Putamen (tissue), 1 donor: ENCODE measurements at regions not wholly inside any gene's neighbourhood (a gene's known extent, or its start where the extent isn't known, plus 50 kb on each side); places are given as distances from the start of the nearest gene placed in this dataset.
A peak's percentile ranks its signal among the peaks of the same experiment; 100 is the strongest.

Experiments
- DNase-seq: peaks from one replicate; pipeline ENCODE4 v3.0.0-alpha.2; 2016; ENCODE audit warnings: low spot score

- no peak for DNase-seq
Observed at GRCh38 chr10:28783087-28783486, 105.8 kb downstream of the BAMBI start.

GRCh38 chr10:28785018-28785417 is 107.7 kb downstream of the BAMBI start:
- no peak for DNase-seq

DNA sequence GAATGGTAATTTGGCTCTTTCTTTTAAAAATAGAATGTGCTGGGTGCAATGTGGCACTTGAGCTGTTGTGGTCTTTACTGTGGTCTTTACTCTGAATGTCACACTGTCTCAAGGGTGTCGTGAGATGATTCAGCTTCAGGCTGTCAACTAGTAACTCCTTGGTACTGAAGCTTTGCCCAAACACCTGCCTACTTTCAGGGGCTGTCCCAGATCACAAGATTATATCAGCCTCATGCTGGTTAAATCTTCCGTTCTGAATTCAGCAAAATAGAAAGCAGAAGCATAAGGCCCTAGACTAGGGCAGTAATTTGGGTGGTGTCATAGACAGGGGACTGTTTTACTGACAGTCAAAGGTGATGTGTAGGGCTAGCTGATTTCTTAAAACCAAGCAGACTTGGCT is 110.9 kb downstream of the BAMBI start:
- no peak for DNase-seq

DNA sequence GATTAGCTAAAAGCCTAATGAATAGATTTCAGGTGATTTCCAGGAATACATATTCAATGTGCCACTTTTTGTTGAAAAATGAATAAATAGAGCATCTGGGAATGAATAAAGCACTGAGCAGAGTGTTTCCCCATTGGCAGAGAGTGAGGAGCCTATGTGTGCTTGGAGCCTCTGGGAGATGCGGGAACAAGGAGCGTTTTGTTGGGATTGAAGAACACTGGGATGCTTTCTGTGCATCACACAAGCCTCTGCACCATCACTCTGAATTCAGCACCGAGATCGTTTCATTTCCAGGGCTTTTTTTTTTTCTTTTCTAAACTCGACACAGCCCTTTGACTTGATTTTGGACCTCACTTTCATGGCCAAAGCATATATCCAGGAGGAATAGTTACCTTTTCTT is 111.4 kb downstream of the BAMBI start:
- DNase-seq: peak; percentile 92

DNA sequence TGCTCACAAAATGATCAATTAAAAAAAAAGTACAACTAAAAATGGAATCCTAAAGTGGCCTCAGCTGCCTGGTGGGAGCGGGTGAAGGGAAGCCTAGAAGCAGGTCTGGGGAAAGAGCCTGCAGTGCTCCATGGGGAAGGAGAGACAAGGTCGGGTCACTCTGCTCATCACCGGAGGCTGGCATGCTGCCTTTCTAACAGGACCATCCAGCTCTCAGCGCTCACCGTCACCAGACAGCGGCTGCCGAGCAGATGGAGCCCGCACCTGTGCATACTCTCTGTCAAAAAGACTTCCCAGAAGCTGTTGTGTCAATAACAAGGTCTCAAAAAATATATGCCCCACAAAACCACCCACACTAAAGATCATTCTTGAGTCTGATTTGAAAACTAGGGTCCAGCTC is 112.8 kb downstream of the BAMBI start:
- DNase-seq: no peak

DNA sequence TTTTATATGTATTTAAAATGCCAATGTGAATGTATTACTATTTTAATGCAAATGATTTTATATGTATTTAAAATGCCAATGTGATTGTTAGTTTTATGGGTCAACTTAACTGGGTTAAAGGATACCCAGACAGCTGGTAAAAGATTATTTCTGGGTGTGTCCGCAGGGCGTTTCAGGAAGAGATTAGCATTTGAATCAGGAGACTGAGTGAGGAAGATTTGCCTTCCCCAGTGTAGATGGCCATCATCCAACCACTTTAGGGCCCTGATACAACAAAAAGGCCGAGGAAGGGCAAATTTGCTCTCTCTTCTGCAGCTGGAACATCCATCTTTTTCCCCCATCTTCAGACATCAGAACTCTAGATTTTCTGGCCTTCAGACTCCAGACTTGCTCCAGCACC is 116.2 kb downstream of the BAMBI start:
- DNase-seq: no peak

GRCh38 chr10:28794986-28795385 is 117.7 kb downstream of the BAMBI start:
- DNase-seq: no peak

DNA sequence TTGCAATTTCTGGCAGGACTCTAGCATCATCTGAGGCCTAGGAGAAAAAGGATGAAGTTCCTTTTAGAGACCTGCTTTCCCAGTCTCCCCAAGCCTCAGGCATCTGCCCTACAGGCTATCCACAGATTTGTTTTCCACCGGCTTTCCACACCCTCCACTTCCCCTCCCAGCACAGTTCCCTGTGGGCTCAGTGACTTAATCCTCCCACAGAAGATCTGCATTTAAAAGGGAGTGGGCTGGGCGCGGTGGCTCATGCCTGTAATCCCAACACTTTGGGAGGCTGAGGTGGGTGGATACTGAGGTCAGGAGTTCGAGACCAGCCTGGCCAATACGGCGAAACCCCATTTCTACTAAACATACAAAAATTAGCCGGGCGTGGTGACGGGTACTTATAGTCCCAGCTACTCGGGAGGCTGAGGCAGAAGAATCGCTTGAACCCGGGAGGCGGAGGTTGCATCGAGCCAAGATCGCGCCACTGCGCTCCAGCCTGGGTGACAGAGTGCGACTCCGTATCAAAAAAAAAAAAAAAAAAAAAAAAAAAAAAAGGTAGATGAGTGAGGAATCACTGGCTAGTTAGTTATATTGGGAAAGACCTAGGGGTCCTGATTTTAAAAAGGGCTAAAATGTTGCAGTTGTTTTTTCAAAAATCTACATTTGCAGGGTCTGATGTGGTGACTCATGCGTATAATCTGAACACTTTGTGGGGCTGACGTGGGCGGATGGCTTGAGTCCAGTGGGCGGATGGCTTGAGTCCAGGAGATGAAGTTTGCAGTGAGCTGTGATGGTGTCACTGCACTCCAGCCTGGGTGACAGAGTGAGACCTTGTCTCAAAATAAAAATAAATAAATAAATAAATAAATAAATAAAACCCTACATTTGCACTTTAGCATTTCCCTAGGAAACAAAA is 119.5 kb downstream of the BAMBI start:
- DNase-seq: no peak

GRCh38 chr10:28797904-28798371 is 120.6 kb downstream of the BAMBI start:
- no peak for DNase-seq

GRCh38 chr10:28798428-28798955 is 121.2 kb downstream of the BAMBI start:
- DNase-seq: no peak

- DNase-seq: no peak
Observed at GRCh38 chr10:28798964-28799363, 121.6 kb downstream of the BAMBI start.

- DNase-seq: no peak
Observed at GRCh38 chr10:28800144-28800543, 122.8 kb downstream of the BAMBI start.

GRCh38 chr10:28801247-28801646 is 123.9 kb downstream of the BAMBI start:
- DNase-seq: no peak

GRCh38 chr10:28801869-28802268 is 124.5 kb downstream of the BAMBI start:
- DNase-seq: no peak

DNA sequence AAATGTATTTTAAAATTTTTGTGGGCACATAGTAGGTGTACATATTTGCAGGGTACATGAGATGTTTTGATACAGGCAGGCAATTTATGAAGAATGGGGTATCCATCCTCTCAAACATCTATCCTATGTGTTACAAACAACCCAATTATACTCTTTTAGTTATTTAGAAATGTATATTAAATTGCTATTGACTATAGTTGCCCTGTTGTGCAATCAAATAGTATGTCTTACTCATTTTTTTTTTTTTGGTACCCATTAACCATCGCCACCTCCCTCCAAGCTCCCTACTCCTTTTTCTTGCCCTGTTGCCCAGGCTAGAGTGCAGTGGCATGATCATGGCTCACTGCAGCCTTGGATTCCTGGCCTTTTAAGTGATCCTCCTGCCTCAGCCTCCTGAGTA is 128.1 kb downstream of the BAMBI start:
- DNase-seq: no peak

GRCh38 chr10:28806488-28806941 is 129.2 kb downstream of the BAMBI start:
- DNase-seq: no peak

DNA sequence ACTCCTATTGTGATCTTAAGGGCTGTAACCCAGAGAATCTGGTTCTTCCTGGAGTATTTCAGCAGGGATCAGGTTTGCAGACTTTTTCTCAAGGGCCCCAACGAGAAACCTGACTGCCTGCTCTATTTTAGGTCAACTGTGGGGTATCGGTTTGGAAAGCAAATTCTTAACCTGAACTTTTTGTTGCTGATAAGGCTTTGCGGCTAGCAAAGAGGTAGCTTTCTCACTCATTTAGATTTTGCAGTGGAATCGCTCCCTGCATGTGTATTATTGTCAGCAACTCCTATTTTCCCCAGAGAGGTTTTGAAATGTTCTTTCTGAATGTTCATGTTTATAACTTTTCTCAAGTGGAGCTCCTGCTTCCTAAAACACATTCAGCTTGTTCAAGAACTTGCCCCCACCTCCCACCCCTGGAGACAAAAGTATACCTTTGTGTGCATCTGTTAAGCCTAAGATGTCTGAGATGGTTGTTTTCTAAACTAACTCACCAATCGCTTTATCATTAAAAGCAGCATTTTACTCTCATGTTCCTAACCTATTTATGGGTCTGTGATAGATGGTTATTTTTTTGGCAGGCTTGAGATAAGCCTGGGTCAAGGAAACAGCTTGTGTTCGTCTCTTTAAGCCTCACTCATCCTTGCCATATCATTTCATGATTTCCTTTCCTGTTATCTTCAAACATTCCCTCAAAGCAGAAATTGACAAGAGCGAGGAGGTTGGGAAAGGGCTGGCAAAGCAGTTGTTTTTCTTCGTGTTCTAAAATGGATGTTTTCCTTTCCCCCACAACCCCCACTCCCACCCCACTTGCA is 129.8 kb downstream of the BAMBI start:
- DNase-seq: no peak

GRCh38 chr10:28807760-28808613 is 130.7 kb downstream of the BAMBI start:
- DNase-seq: no peak

DNA sequence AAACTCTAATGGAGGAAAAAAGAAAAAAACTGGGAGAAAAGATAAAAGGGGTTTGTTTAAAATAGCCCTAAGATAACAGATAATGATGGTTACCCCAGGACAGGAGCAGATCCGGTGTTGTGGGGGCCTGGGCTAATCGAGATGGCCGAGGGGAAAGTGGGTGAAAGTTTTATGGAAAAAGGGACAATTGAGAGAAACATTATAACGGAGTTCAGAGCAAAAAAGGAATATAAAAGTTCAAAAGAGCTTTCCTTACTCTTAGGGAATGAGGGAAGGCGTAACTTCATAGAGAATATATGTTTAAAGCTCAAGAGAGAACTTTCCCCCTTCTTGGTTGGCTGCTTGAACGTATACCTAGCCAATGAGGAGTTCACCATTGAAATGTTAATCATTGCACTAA is 131.4 kb downstream of the BAMBI start:
- DNase-seq: no peak

DNA sequence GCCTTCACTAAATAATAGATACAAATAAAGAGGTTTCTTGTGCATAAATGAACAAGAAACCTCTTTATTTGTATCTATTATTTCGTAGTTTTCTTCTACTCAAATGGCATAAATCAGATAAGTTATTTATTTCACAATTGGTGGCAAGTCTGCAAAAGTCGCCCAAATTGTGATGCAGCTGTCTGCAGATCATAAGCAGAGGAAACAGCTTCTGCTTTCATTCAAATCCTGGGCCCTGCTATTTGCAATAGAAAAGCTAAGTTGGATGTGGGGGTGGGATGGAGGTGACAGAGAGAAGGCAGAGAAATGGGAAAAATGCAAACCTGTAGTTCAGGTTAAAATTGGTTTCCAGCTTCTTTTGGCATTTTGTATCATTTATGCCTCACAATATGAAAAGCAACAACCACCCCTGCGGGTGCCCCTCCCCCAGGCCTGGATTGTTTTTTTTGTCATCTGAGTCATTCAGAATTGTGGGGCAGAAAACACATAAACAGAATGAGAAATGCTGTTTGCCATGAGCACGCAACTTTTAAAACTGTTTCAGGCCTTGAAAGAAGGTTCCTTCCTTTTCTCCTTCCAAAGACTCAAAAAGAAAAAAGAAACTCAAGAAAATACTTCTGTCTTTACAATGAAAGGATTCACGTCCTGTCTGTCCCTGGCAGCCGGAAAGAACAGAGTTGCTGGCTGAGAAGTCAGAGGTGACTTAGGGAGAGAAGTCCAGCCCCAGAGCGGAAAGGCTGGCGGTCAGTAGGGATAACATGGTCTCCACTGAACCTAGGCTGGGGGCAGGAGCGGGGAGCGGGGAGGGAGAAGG is 132.9 kb downstream of the BAMBI start:
- DNase-seq: no peak
